NOMO-1 treated with dmso at 0.1 percent for 144 hours (cell line): ENCODE measurements at regions not wholly inside any gene's neighbourhood (a gene's known extent, or its start where the extent isn't known, plus 50 kb on each side); places are given as distances from the start of the nearest gene placed in this dataset.

Source experiments
- DNase-seq: peaks from one replicate; lab custom pipeline; 2025; ENCODE audit not compliant: unreplicated experiment; lab: John Stamatoyannopoulos, UW

- no peak for DNase-seq
Measured at GRCh38 chr11:33560729-33561128, 139.9 kb downstream of the C11orf91 start.

DNA sequence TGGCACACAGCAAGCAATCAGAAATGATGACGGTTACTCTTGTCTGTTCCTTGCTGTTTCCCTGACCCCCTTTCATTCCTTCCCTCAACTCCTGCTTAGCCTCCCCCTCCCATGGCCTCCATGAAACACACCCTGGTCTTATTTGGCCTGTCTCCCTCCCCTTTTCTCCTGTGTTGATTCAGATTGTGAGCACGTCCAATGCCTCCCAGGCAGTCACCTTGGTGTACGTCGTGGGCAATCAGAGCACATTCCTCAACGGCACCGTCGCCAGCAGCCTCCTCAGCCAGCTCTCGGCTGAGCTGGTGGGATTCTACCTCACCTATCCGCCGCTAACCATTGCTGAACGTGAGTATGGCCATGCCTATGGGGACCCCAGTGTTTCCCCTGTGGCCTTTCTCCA is 141.1 kb downstream of the C11orf91 start:
- DNase-seq = no peak

DNA sequence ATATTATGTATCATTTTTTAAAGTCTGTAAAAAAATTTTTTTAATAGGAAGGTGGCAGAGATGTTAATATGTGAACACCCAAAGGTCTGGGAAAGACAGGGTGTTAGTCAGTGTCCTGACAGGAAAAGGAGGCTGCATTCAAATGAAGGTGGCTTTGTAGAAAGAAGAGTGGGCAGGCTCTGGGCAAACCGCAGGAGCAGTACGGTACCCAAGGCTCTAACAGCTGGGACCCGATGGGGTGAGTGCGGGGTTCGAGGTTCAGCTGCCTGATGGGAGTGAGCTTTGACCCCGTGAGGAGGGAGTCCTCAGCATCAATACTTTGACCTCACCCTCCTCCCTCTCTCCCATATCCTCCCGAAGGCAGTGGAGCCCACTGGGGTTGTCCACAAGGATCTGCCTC is 142.5 kb downstream of the C11orf91 start:
- DNase-seq = no peak

DNA sequence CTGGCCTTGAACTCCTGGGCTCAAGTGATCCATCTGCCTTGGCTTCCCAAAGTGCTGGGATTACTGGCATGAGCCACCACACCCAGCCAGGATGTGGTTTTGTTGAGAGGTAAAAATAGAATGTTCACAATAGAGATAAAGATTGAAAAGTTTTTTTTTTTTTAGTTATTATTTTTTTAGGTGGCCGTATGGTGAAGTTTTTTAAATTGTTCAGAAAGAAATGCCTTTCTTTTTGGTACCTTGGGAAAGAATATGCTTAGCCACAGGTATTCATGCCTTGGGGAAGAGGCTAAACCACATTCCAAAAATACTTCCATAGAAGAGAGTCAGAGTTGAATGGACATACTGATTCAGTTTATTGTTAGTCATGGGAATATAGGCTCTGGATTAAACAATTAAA is 143.4 kb downstream of the C11orf91 start:
- DNase-seq = no peak

DNA sequence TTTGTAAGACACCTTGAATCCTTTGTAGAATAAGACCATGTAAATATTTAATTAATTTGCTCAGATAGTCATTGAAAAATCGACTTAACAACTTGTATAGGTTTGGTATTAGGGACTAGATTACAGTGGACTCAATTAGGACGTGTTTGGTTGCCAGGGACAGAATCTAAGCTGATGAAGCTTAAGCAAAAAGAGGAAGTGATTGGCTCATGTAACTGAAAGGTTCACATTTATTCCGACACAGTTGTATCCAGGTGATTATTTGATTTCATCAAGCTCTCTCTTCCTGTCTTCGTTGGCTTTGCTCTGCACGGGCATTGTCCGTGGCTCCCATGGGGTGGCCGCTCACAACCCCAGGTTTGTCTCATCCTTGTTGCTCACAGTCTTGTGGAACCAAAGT is 146.4 kb downstream of the C11orf91 start:
- no peak for DNase-seq

GRCh38 chr11:33553486-33553885 is 147.1 kb downstream of the C11orf91 start:
- no peak for DNase-seq

GRCh38 chr11:33552756-33553155 is 147.9 kb downstream of the C11orf91 start:
- no peak for DNase-seq

DNA sequence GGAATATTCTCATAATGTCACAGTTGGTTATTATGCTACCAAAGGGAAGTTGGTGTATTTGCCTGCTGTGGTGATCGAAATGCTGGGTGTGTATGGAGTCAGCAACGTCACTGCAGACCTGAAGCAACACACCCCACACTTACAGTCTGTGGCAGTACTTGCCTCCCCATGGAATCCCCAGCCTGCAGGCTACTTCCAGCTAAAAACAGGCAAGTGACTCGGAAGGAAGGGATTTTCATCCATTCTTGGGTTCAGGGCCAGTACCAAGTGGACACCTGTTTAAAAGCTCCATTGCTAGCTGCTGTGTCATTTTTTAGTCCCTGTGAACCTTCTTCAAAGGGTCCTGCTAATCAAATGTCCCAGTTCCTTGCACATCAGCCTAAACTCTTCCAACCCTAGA is 149.6 kb downstream of the C11orf91 start:
- no peak for DNase-seq

DNA sequence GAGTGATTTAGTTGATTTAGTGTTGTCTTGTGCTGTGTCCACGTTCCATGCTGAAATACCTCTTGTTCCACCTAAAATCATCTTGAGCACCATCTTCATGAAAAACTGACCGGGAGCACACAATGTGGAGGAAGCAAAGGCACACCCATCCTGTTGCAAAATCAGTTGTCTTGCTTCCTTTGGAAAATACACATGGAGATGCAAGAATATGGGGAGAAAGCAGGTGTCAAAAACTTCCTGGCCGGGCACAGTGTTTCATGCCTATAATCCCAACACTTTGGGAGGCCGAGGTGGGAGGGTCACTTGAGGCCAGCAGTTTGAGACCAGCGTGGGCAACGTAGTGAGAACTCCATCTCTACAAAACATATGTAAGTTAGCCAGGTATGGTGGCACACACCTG is 151.1 kb downstream of the C11orf91 start:
- no peak for DNase-seq

DNA sequence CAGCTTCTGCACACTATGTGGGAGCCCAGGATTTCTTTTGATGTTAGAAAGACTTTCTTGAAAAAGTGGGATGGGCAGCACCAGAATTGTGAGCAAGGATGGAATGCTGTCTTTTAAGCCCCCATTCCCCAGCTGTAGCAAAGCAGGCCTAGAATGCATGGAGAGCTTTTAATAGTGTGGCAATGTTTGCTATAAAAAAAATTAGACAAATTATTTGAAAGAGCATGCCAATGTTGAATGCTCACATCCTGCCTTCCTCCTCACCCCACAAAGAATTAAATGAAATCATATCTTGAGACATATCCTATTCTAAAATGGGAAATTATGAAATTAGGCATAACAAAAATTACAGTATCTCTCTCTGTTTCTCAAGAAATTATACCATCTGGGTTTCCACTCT is 154.7 kb downstream of the C11orf91 start:
- no peak for DNase-seq

GRCh38 chr11:33544593-33545373 is 155.8 kb downstream of the C11orf91 start:
- no peak for DNase-seq

DNA sequence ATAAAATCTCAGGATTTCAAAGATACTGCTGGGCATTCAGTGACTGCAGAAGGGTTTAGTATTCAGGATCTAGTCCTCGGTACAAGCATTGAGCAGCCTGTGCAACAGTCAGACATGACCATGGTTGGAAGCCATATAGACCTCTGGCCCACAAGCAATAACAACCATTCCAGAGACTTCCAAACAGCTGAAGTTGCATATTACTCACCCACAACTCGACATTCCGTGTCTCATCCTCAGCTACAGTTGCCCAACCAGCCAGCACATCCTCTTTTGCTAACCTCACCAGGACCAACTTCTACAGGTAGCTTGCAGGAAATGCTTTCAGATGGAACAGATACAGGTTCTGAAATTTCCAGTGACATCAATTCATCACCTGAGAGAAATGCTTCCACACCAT is 156.8 kb downstream of the C11orf91 start:
- no peak for DNase-seq

- no peak for DNase-seq
Measured at GRCh38 chr11:33542921-33543320, 157.7 kb downstream of the C11orf91 start.

DNA sequence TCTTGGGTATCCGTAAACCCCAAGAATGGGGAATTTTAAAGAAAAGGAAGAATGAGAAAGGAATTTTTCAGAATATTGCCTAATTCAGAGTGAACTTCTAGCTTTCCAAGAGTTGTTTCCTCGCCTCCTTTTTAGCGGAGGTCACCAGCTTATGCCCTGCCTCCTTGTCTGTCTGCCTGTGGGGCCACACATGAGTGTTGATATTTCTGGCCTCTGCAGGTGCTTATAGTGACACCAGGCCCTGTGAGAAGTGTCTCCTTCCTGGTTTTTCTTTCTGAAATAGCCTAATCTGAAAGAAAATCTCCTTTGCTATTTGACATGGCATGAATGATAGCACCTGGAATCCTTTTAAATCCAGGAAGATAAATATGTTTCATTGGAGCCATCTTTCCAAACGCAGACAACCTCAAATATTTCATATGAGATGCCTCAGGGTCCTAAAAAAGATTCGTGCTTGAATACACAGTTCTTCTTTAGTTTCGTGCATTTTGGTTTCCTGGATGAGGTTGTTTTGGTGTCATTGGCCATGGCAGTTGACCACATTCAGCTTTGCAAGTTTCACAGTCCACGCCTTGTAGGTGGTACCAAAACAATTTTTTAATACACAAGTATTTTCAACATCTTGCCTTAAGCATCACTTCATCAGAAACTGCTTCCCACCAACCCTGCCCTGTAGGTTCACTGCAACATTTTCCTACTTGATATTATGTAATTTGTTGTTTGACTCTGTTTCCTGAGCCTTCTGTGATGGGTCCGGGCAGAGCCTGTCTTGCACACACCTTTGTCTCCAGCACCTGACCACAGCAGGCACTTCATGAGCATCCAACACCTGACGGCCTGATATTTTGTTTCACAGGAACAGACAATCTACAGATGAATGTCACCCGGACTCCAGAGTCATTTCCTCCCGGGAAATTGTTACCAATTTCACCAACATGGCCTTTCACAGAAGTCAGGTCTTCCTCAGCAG is 159.4 kb downstream of the C11orf91 start:
- DNase-seq = no peak

DNA sequence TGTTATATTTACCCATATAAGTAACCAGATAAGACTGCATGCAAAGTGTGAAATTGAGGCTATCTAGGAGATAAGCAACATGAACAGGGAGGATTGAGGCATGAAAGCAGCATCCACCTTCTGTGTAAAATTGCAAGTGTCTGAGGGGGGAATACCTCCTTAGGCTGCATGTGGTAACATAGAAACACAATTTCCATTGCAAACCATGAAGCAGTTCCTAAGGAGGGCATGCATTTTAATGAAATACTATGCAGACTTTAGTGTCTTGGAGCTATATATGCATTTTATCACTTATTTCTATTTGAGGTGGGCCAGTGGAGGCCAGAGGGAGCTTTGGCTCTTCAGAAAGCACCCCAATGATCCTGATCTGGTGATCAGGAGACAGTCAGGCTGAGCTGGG is 160.2 kb downstream of the C11orf91 start:
- no peak for DNase-seq

DNA sequence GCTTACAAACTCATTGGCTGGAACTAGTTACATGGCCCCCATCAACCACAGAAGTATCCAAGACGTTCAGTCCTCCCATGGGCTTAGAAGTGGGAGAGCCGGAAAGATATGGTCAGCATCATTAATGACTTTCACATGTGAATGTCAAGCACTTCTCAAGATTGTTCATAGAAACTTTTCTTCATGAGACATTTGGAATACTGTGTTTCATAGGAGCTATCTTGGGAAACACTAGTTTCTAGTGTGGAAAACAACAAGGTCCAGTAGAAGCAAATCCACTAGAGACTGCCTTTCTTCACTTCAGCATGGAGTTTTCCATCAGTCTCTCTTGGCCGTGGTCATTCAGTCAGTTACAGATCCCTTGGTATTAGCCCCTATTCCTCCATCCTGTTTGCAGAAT is 160.9 kb downstream of the C11orf91 start:
- DNase-seq = no peak

GRCh38 chr11:33538726-33539125 is 161.9 kb downstream of the C11orf91 start:
- DNase-seq = no peak

GRCh38 chr11:33536178-33536577 is 164.4 kb downstream of the C11orf91 start:
- DNase-seq = no peak

DNA sequence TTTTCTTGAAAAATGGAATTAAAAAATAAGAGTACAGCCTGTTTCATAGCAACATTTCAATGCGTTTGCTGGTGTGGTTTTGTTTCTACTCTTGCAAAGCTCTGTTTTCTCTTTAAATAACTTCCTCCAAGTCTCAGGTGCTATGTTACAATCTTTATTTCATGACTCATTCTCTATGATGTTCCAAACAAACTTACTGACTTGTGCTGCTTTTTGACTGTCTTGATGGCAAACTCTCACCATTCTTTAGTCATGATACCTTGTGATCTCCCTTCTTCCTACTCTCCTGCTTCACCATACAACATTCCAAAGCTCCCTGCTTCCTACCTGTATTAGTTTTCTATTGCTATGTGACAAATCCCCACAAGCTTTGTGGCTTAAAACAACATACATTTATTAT is 166.1 kb downstream of the C11orf91 start:
- DNase-seq = no peak

DNA sequence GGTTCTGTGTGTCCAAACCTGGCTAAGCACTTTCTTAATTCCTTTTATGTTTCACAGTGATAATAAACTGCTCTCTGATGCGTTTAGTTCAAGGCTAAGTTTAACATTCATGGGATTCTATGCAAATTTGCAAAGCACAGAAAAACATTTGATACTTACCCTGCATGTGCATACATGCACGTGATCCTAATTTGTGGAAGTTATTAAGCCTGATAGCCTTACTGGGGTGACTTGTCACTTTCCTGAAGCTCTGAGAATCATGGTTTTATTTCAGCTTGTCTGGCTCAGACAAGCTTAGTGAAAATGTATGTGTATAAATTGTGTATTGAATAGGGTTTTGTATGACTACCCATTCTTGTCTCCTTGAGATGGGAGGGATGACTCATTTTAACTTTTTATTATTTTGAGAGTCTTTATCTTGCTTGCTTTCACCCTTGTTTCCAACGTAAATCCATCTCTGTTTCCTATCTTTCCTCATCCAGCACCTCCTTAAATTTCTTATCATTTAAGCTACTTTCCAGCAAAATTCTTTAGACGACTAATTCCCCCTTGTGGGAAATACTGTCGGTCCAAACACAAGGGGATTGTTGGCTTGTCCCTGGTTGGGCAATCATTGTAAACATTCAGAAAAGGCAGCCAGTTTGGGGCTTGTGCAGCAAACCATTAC is 167.1 kb downstream of the C11orf91 start:
- no peak for DNase-seq

DNA sequence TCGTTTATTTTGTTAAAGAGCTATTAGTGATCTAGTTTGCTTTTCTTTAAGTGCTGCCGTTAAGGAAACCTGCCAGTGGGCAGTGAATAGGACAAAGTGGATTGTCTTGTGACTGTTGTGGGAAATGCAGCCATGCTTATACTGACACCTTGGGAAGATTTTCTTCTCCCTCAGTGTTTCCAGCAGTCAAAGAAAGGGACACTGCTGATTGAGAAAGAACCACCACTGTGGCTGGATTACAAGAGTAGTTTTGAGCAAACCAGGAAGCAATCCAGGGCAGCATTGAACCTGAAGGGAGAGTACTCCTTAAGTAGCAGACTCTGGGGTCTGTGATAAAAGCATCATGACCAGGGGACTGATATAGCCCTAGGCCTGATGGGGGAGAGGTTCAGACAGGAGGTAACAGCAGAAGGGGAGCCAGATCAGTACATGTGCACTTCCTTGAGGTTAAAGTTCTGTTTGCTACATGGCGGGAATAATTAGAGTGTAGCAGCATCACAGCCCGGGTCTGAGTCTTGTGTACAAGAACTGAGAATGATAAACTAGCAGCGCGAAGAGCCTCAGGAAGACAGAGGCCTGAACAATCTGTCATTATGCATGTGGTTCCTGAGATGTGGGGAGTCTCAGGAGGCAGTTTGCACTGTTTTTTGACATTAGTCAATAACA is 167.8 kb downstream of the C11orf91 start:
- DNase-seq = no peak
